ENCODE measurements at regions not wholly inside any gene's neighbourhood (a gene's known extent, or its start where the extent isn't known, plus 50 kb on each side); places are given as distances from the start of the nearest gene placed in this dataset.
"Not testable (repeated sequence)": the region's sequence is repeated elsewhere in the genome, so short reads cannot be mapped to it uniquely, and the experiment has no call there.

GRCh38 chr12:102299731-102300130 lies 102.1 kb upstream of the PMCH start:
- ATAC-seq = no peak
- no peak for DNase-seq (ENCODE audit: low spot score)

- no peak for ATAC-seq
- DNase-seq (ENCODE audit: low spot score) = no peak
Observed at GRCh38 chr12:102298022-102298421, 100.4 kb upstream of the PMCH start.

- ATAC-seq = no peak
- no peak for DNase-seq (ENCODE audit: low spot score)
Observed at GRCh38 chr12:102297412-102297811, 99.8 kb upstream of the PMCH start.

- no peak for ATAC-seq
Observed at GRCh38 chr12:102294568-102294967, 96.9 kb upstream of the PMCH start.

GRCh38 chr12:102291498-102292440 lies 94.1 kb upstream of the PMCH start:
- not testable (repeated sequence) for ATAC-seq; DNase-seq (ENCODE audit: low spot score)

More at GRCh38 chr12:102294568-102294967, 96.9 kb upstream of the PMCH start:
- no peak for DNase-seq (ENCODE audit: low spot score)

GRCh38 chr12:102289702-102290101 lies 92.1 kb upstream of the PMCH start:
- DNase-seq (ENCODE audit: low spot score); ATAC-seq: not testable (repeated sequence)

- no peak for ATAC-seq
- DNase-seq (ENCODE audit: low spot score) = no peak
Observed at GRCh38 chr12:102281231-102281630, 83.6 kb upstream of the PMCH start.

- not testable (repeated sequence) for ATAC-seq; DNase-seq (ENCODE audit: low spot score)
Observed at GRCh38 chr12:102255687-102256086, 58.1 kb upstream of the PMCH start.

GRCh38 chr12:102251005-102251404 lies 53.4 kb upstream of the PMCH start:
- not testable (repeated sequence) for DNase-seq (ENCODE audit: low spot score); ATAC-seq

GRCh38 chr12:102249079-102249841 lies 51.6 kb upstream of the PMCH start:
- ATAC-seq (no peak), DNase-seq (ENCODE audit: low spot score) (no peak)
